A549 (cell line): ENCODE measurements at regions not wholly inside any gene's neighbourhood (a gene's known extent, or its start where the extent isn't known, plus 50 kb on each side); places are given as distances from the start of the nearest gene placed in this dataset.

Source experiments
- ATAC-seq, 2 experiments: fragments of 200-7000 bp in 1 of 2; fragments of >200 bp in 1 of 2; cut with Nextera tagmentation in 1 of 2; cut with Tn5 transposase in 1 of 2; 3 replicates each; pipeline versions ENCODE4 v1.8.0 to v1.9.1; 2018 to 2020; ENCODE audit warnings: mild to moderate bottlenecking in 1 of 2, moderate library complexity in 1 of 2
- CTCF ChIA-PET: fragments of 300-600 bp; sonication (Branson Sonifier 250); formaldehyde crosslinking; extraction: SDS; loops from one replicate; lab custom pipeline; 2021; ENCODE audit warnings: antibody characterized with exemption, inconsistent platforms; lab: Yijun Ruan, JAX
- POLR2A ChIA-PET: fragments of 350-600 bp; formaldehyde crosslinking; extraction: SDS; loops from one replicate; lab custom pipeline; 2021; ENCODE audit warnings: antibody characterized with exemption, inconsistent platforms; lab: Yijun Ruan, JAX
- DNase-seq, 2 experiments: peaks; one replicate each; pipeline versions ENCODE4 v3.0.0 to v3.0.0-alpha.2; 2011 to 2016; ENCODE audit warnings: low read depth in 1 of 2, low spot score in 1 of 2
- FAIRE-seq: peaks from 2 replicates; lab custom pipeline; 2011; peaks lifted over from hg19 to GRCh38; lab: Jason Lieb, UNC
- H3K27ac ChIP-seq, 2 experiments: fragments of >200 bp; sonication (Bioruptor Twin); formaldehyde crosslinking; 3 replicates each; pipeline ENCODE4 v1.5.1; 2016 to 2017
- H3K4me1 ChIP-seq: fragments of >200 bp; sonication (Bioruptor Twin); formaldehyde crosslinking; 3 replicates; pipeline ENCODE4 v1.6.1; 2016
- H3K4me2 ChIP-seq: fragments of >200 bp; sonication (Bioruptor Twin); formaldehyde crosslinking; 3 replicates; pipeline ENCODE4 v1.6.1; 2016
- H3K4me3 ChIP-seq: fragments of >200 bp; sonication (Bioruptor Twin); formaldehyde crosslinking; 3 replicates; pipeline ENCODE4 v1.5.1; 2016
- H3K9me3 ChIP-seq: fragments of >200 bp; sonication (Bioruptor Twin); formaldehyde crosslinking; 3 replicates; pipeline ENCODE4 v1.6.1; 2016
- ATOH8 ChIP-seq: fragments of 250-450 bp; sonication (Bioruptor Pico); IDR thresholded peaks from 2 replicates; pipeline ENCODE4 v1.5.0; 2020; ENCODE audit warnings: low read depth, mild to moderate bottlenecking, moderate library complexity
- CBX2 ChIP-seq: fragments of 200-600 bp; sonication (generic); IDR thresholded peaks from 2 replicates; pipeline ENCODE4 v1.6.1; 2016; ENCODE audit warnings: low read depth, mild to moderate bottlenecking, borderline replicate concordance
- CBX8 ChIP-seq: fragments of 200-600 bp; sonication (generic); IDR thresholded peaks from 2 replicates; pipeline ENCODE4 v1.6.1; 2016
- CHD2 ChIP-seq: fragments of 150-350 bp; IDR thresholded peaks from 2 replicates; pipeline ENCODE4 v1.6.1; 2014; ENCODE audit warnings: low read length; ENCODE audit not compliant: partially characterized antibody
- E2F6 ChIP-seq: IDR thresholded peaks from 2 replicates; pipeline ENCODE4 v1.6.1; 2012; ENCODE audit warnings: low read depth, borderline replicate concordance
- ELK1 ChIP-seq: fragments of 150-350 bp; IDR thresholded peaks from 2 replicates; pipeline ENCODE4 v1.6.1; 2014; ENCODE audit warnings: low read depth, mild to moderate bottlenecking, low read length
- EP300 ChIP-seq, 2 experiments: fragments of >200 bp; sonication (Bioruptor Twin); formaldehyde crosslinking; IDR thresholded peaks; 2 replicates in 1 of 2; 3 replicates in 1 of 2; pipeline ENCODE4 v1.6.1; 2016 to 2017
- ESRRA ChIP-seq: fragments of 150-350 bp; IDR thresholded peaks from 2 replicates; pipeline ENCODE4 v1.6.1; 2014; ENCODE audit warnings: mild to moderate bottlenecking, low read length, borderline replicate concordance
- FOXS1 ChIP-seq: fragments of 250-450 bp; sonication (Bioruptor Pico); IDR thresholded peaks from 2 replicates; pipeline ENCODE4 v1.5.0; 2020; ENCODE audit warnings: mild to moderate bottlenecking, moderate library complexity
- GATA3 ChIP-seq: IDR thresholded peaks from 2 replicates; pipeline ENCODE4 v1.6.1; 2012; ENCODE audit warnings: borderline replicate concordance
- HOXA7 ChIP-seq: fragments of 250-450 bp; sonication (Bioruptor Pico); IDR thresholded peaks from 2 replicates; pipeline ENCODE4 v1.5.0; 2020; ENCODE audit warnings: mild to moderate bottlenecking, moderate library complexity
- JUN ChIP-seq, 2 experiments: fragments of >200 bp; sonication (Bioruptor Twin); formaldehyde crosslinking; IDR thresholded peaks; 2 replicates in 1 of 2; 3 replicates in 1 of 2; pipeline ENCODE4 v1.6.1; 2016 to 2017
- KDM1A ChIP-seq: fragments of 200-600 bp; sonication (generic); IDR thresholded peaks from 2 replicates; pipeline ENCODE4 v1.6.1; 2016; ENCODE audit warnings: low read depth, mild to moderate bottlenecking
- MAFK ChIP-seq: fragments of 450-650 bp; IDR thresholded peaks from 2 replicates; pipeline ENCODE4 v1.6.1; 2014; ENCODE audit not compliant: partially characterized antibody
- PHF8 ChIP-seq: fragments of 200-600 bp; sonication (generic); IDR thresholded peaks from 2 replicates; pipeline ENCODE4 v1.6.1; 2016; ENCODE audit warnings: low read depth, mild to moderate bottlenecking, antibody characterized with exemption, moderate library complexity, borderline replicate concordance
- POLR2A ChIP-seq: IDR thresholded peaks from 2 replicates; pipeline ENCODE4 v1.6.1; 2012; ENCODE audit warnings: mild to moderate bottlenecking, low read length
- POLR2AphosphoS2 ChIP-seq: conservative IDR thresholded peaks from 2 replicates; pipeline ENCODE4 v1.6.1; 2012; ENCODE audit warnings: low read length, improper control_type of control experiment, inconsistent platforms
- RARB ChIP-seq: fragments of 250-450 bp; sonication (Bioruptor Pico); IDR thresholded peaks from 2 replicates; pipeline ENCODE4 v1.8.0; 2021; ENCODE audit warnings: mild to moderate bottlenecking, moderate library complexity
- RFX5 ChIP-seq: fragments of 450-650 bp; IDR thresholded peaks from 2 replicates; pipeline ENCODE4 v1.7.1; 2014; ENCODE audit warnings: antibody characterized with exemption, mild to moderate bottlenecking, moderate library complexity
- SREBF2 ChIP-seq: fragments of 450-650 bp; IDR thresholded peaks from 2 replicates; pipeline ENCODE4 v1.6.1; 2014; ENCODE audit warnings: mild to moderate bottlenecking, moderate library complexity
- TFCP2L1 ChIP-seq: fragments of 250-450 bp; sonication (Bioruptor Pico); IDR thresholded peaks from 2 replicates; pipeline ENCODE4 v1.5.0; 2021; ENCODE audit warnings: mild to moderate bottlenecking
- USF2 ChIP-seq: fragments of 450-650 bp; IDR thresholded peaks from 2 replicates; pipeline ENCODE4 v1.6.1; 2014; ENCODE audit warnings: antibody characterized with exemption
- ZSCAN20 ChIP-seq: fragments of 250-450 bp; sonication (Bioruptor Pico); IDR thresholded peaks from 2 replicates; pipeline ENCODE4 v1.8.0; 2022; ENCODE audit warnings: mild to moderate bottlenecking, moderate library complexity
- WGBS: methylation state at CpG from one replicate; pipeline ENCODE4 v1.1.6; 2017; ENCODE audit errors: missing lambda C conversion rate; 5-methylcytosine and 5-hydroxymethylcytosine counted together
- TF ChIP-seq, protein P1 (sequence below): fragments of 200-600 bp; sonication (generic); IDR thresholded peaks from 2 replicates; pipeline ENCODE4 v1.6.1; 2016; ENCODE audit warnings: antibody characterized with exemption, mild to moderate bottlenecking, moderate library complexity

DNA sequence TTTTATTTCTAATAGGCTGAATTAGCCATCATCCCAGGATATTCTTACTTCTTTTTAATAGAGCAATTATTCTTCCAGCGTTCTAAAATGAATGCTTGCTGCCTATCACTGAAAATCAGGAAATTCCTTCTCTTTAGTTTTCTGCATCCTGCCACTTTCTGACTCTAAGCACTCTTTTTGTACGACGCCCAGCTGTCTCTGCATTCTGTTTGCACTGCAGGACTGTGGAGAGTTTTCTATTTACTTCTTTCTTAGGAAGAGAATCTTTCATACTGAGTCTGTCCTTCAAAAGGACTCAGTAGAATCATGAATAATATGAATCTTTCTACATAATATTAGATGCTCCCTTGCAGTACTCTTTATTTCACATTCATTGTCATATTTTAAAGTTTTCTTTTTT lies 360.4 kb upstream of the DSEL start:
- Histone ChIP-seq H3K4me2 (no peak overlapping the region), H3K4me1 (no peaks in the 10 kb centered on the region), H3K27ac (no peak overlapping the region), H3K4me3 (no peak overlapping the region), H3K9me3 (no peaks in the 10 kb centered on the region)
- 9% methylated on average over 3 of the region's 3 CpGs for WGBS
- DNase-seq (no peak), FAIRE-seq (no peak), ATAC-seq (no peak)
- ChIA-PET POLR2A (no interaction called here), CTCF (no interaction called here)
- TF ChIP-seq E2F6: no peak
- no peak for TF ChIP-seq PHF8
- TF ChIP-seq HOXA7 (CRISPR knock-in tag): no peak
- no peak for TF ChIP-seq MAFK
- no peak for TF ChIP-seq RFX5
- no peak for TF ChIP-seq TFCP2L1 (CRISPR knock-in tag)
- TF ChIP-seq ESRRA: no peak
- TF ChIP-seq POLR2A: no peak
- TF ChIP-seq CHD2: no peak
- TF ChIP-seq KDM1A: no peak
- no peak for TF ChIP-seq ZSCAN20 (CRISPR knock-in tag)
- no peak for TF ChIP-seq POLR2AphosphoS2
- TF ChIP-seq EP300 (IDR thresholded peaks at IDR 0.05): no peak
- no peak for TF ChIP-seq ATOH8
- TF ChIP-seq CBX8: no peak
- TF ChIP-seq, protein P1, sequence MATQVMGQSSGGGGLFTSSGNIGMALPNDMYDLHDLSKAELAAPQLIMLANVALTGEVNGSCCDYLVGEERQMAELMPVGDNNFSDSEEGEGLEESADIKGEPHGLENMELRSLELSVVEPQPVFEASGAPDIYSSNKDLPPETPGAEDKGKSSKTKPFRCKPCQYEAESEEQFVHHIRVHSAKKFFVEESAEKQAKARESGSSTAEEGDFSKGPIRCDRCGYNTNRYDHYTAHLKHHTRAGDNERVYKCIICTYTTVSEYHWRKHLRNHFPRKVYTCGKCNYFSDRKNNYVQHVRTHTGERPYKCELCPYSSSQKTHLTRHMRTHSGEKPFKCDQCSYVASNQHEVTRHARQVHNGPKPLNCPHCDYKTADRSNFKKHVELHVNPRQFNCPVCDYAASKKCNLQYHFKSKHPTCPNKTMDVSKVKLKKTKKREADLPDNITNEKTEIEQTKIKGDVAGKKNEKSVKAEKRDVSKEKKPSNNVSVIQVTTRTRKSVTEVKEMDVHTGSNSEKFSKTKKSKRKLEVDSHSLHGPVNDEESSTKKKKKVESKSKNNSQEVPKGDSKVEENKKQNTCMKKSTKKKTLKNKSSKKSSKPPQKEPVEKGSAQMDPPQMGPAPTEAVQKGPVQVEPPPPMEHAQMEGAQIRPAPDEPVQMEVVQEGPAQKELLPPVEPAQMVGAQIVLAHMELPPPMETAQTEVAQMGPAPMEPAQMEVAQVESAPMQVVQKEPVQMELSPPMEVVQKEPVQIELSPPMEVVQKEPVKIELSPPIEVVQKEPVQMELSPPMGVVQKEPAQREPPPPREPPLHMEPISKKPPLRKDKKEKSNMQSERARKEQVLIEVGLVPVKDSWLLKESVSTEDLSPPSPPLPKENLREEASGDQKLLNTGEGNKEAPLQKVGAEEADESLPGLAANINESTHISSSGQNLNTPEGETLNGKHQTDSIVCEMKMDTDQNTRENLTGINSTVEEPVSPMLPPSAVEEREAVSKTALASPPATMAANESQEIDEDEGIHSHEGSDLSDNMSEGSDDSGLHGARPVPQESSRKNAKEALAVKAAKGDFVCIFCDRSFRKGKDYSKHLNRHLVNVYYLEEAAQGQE: no peak
- TF ChIP-seq RARB (CRISPR knock-in tag): no peak
- TF ChIP-seq SREBF2: no peak
- TF ChIP-seq GATA3: no peak
- no peak for TF ChIP-seq CBX2

DNA sequence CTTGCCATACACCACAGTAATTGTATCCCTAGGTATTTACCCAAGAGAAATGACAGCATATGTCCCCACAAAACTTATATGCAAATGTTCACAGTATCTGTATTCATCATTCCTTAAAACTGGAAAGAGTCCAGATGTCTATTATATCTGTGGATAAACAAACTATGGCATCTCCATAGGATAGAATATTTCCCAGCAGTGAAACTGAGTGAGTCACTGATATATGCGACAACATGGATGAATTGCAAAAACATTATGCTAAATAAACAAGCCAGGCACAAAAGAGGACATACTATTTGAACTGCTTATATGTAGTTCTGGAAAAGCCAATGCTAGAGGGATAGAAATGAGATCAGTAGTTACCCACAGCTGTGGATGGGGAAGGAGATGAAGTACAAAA lies 359.4 kb upstream of the DSEL start:
- POLR2A ChIA-PET: no interaction called here
- no peak for ATAC-seq
- CTCF ChIA-PET: no interaction called here

More for the DNA sequence above, 359.4 kb upstream of the DSEL start:
- H3K4me3 ChIP-seq: no peak overlapping the region
- H3K4me2 ChIP-seq: no peak overlapping the region
- WGBS: 25% methylated on average over 1 of the region's 1 CpG
- H3K9me3 ChIP-seq: no peaks in the 10 kb centered on the region
- H3K27ac ChIP-seq: no peak overlapping the region
- DNase-seq: no peak
- TF ChIP-seq USF2 (no peak), FOXS1 (no peak), ELK1 (no peak), JUN (IDR thresholded peaks at IDR 0.05) (no peak)
- TF ChIP-seq, protein P1: no peak
- no peak for FAIRE-seq
- H3K4me1 ChIP-seq: no peaks in the 10 kb centered on the region
